GM18870 (cell line): ENCODE measurements at regions not wholly inside any gene's neighbourhood (a gene's known extent, or its start where the extent isn't known, plus 50 kb on each side); places are given as distances from the start of the nearest gene placed in this dataset.
"Not testable (repeated sequence)": the region's sequence is repeated elsewhere in the genome, so short reads cannot be mapped to it uniquely, and the experiment has no call there.

Experiments
- ATAC-seq: cut with Tn5 transposase; IDR thresholded peaks from one replicate; pipeline ENCODE4 v1.9.1; 2021; ENCODE audit warnings: moderate library complexity; ENCODE audit not compliant: unreplicated experiment

- ATAC-seq: no peak
Measured at GRCh38 chr15:45804028-45804427, 169.2 kb downstream of the SQOR start.

GRCh38 chr15:45810201-45810600, 175.4 kb downstream of the SQOR start:
- no peak for ATAC-seq

- ATAC-seq: no peak
Measured at GRCh38 chr15:45812200-45812599, 177.4 kb downstream of the SQOR start.

- not testable (repeated sequence) for ATAC-seq
Measured at GRCh38 chr15:45817578-45817977, 182.7 kb downstream of the SQOR start.

GRCh38 chr15:45821390-45821789, 186.6 kb downstream of the SQOR start:
- ATAC-seq: no peak

GRCh38 chr15:45822968-45823367, 188.1 kb downstream of the SQOR start:
- not testable (repeated sequence) for ATAC-seq

GRCh38 chr15:45827275-45827674, 192.4 kb downstream of the SQOR start:
- ATAC-seq: no peak

- ATAC-seq: no peak
Measured at GRCh38 chr15:45827766-45828165, 192.9 kb downstream of the SQOR start.

GRCh38 chr15:45829336-45830153, 194.7 kb downstream of the SQOR start:
- no peak for ATAC-seq

- ATAC-seq: no peak
Measured at GRCh38 chr15:45831787-45832186, 197.0 kb downstream of the SQOR start.

GRCh38 chr15:45834622-45835021, 199.8 kb downstream of the SQOR start:
- ATAC-seq: no peak

- ATAC-seq: no peak
Measured at GRCh38 chr15:45842151-45842550, 207.3 kb downstream of the SQOR start.

- ATAC-seq: no peak
Measured at GRCh38 chr15:45847645-45848044, 212.8 kb downstream of the SQOR start.

- no peak for ATAC-seq
Measured at GRCh38 chr15:45849136-45849535, 214.3 kb downstream of the SQOR start.

GRCh38 chr15:45854455-45855202, 219.8 kb downstream of the SQOR start:
- no peak for ATAC-seq

- no peak for ATAC-seq
Measured at GRCh38 chr15:45855210-45855906, 220.5 kb downstream of the SQOR start.

- ATAC-seq: no peak
Measured at GRCh38 chr15:45855907-45856579, 221.2 kb downstream of the SQOR start.

GRCh38 chr15:45857291-45857690, 222.5 kb downstream of the SQOR start:
- no peak for ATAC-seq

- ATAC-seq: no peak
Measured at GRCh38 chr15:45858491-45858890, 223.7 kb downstream of the SQOR start.

GRCh38 chr15:45862034-45862433, 227.2 kb downstream of the SQOR start:
- no peak for ATAC-seq
